ENCODE measurements at regions not wholly inside any gene's neighbourhood (a gene's known extent, or its start where the extent isn't known, plus 50 kb on each side); places are given as distances from the start of the nearest gene placed in this dataset.
"Not testable (repeated sequence)": the region's sequence is repeated elsewhere in the genome, so short reads cannot be mapped to it uniquely, and the experiment has no call there.

GRCh38 chr5:14022971-14023370, 78.5 kb upstream of the DNAH5 start (continued):
- TF ChIP-seq ZNF532 (CRISPR knock-in tag; IDR thresholded peaks at IDR 0.05; ENCODE audit: borderline replicate concordance) (no peak), USF1 (CRISPR knock-in tag; IDR thresholded peaks at IDR 0.05) (no peak), GABPB1 (CRISPR knock-in tag; IDR thresholded peaks at IDR 0.05) (no peak), ZNF219 (CRISPR knock-in tag; IDR thresholded peaks at IDR 0.05; ENCODE audit: borderline replicate concordance) (no peak), CTCF (IDR thresholded peaks at IDR 0.05) (no peak), OVOL2 (CRISPR knock-in tag; IDR thresholded peaks at IDR 0.05; ENCODE audit: borderline replicate concordance) (no peak), E2F5 (CRISPR knock-in tag; IDR thresholded peaks at IDR 0.05) (no peak), NFATC4 (CRISPR knock-in tag; IDR thresholded peaks at IDR 0.05) (no peak)

GRCh38 chr5:14020944-14021343, 76.5 kb upstream of the DNAH5 start:
- H3K27ac Mint-ChIP-seq; H3K36me3 Mint-ChIP-seq; POLR2A ChIA-PET; ATAC-seq; H3K9me3 Mint-ChIP-seq; H3K4me1 Mint-ChIP-seq; H3K4me3 Mint-ChIP-seq; CTCF ChIA-PET; H3K27me3 Mint-ChIP-seq (ENCODE audit: low read depth); DNase-seq (ENCODE audit: low spot score): not testable (repeated sequence)

- no peaks in the 10 kb centered on the region for H3K4me1 Mint-ChIP-seq
- 0 out of 2 replicates have a peak, but pooled peaks cover 3% of the 10 kb centered on the region for H3K9me3 Mint-ChIP-seq
- ChIA-PET POLR2A (no interaction called here), CTCF (no interaction called here)
- no peak overlapping the region for H3K4me3 Mint-ChIP-seq
- no peaks in the 10 kb centered on the region for H3K36me3 Mint-ChIP-seq
- H3K27me3 Mint-ChIP-seq (ENCODE audit: low read depth) = peaks cover 5% of the 10 kb centered on the region; the same call in 1 of the 2 replicates
- ATAC-seq = no peak
- DNase-seq (ENCODE audit: low spot score) = no peak
- no peak overlapping the region for H3K27ac Mint-ChIP-seq
- TF ChIP-seq ZNF263 (CRISPR knock-in tag; IDR thresholded peaks at IDR 0.05; ENCODE audit: low read depth) (no peak), ETV6 (CRISPR knock-in tag; IDR thresholded peaks at IDR 0.05) (no peak), JAZF1 (CRISPR knock-in tag; IDR thresholded peaks at IDR 0.05) (no peak), AFF4 (CRISPR knock-in tag; IDR thresholded peaks at IDR 0.05; ENCODE audit: borderline replicate concordance) (no peak), ATF2 (CRISPR knock-in tag; IDR thresholded peaks at IDR 0.05; ENCODE audit: borderline replicate concordance, low read depth) (no peak), ZNF317 (CRISPR knock-in tag; IDR thresholded peaks at IDR 0.05; ENCODE audit: borderline replicate concordance, low read depth) (no peak), ELF4 (CRISPR knock-in tag; IDR thresholded peaks at IDR 0.05; ENCODE audit: low read depth) (no peak), ZNF232 (CRISPR knock-in tag; IDR thresholded peaks at IDR 0.05) (no peak), MLX (CRISPR knock-in tag; IDR thresholded peaks at IDR 0.05) (no peak), RORB (CRISPR knock-in tag; IDR thresholded peaks at IDR 0.05) (no peak)
Observed at GRCh38 chr5:14019768-14020290, 75.3 kb upstream of the DNAH5 start.

Data from WTC11 (cell line).